Transverse colon (tissue), 4 donors: ENCODE measurements at regions not wholly inside any gene's neighbourhood (a gene's known extent, or its start where the extent isn't known, plus 50 kb on each side); places are given as distances from the start of the nearest gene placed in this dataset.
"Not testable (repeated sequence)": the region's sequence is repeated elsewhere in the genome, so short reads cannot be mapped to it uniquely, and the experiment has no call there.

Source experiments
- DNase-seq: peaks from one replicate; pipeline ENCODE4 v3.0.0-alpha.2; 2019
- H3K27ac ChIP-seq, 4 donors: fragments of 200-600 bp; sonication (generic); 2 replicates each; pipeline ENCODE4 v1.5.1; 2016 to 2018; ENCODE audit warnings: inconsistent platforms in 4 of 4
- H3K27me3 ChIP-seq: fragments of 200-600 bp; sonication (generic); 2 replicates; pipeline ENCODE4 v1.5.1; 2017; ENCODE audit warnings: inconsistent platforms
- H3K36me3 ChIP-seq, 4 donors: fragments of 200-600 bp; sonication (generic); 2 replicates each; pipeline ENCODE4 v1.5.1; 2017 to 2019; ENCODE audit warnings: inconsistent platforms in 4 of 4
- H3K4me1 ChIP-seq, 4 donors: fragments of 200-600 bp; sonication (generic); 2 replicates each; pipeline ENCODE4 v1.5.1; 2017 to 2020; ENCODE audit warnings: inconsistent platforms in 4 of 4
- H3K4me3 ChIP-seq, 4 donors: fragments of 200-600 bp; sonication (generic); 1 replicate in 1 of 4; 2 replicates in 3 of 4; pipeline versions ENCODE4 v1.5.1 to v1.6.1; 2017 to 2019; ENCODE audit warnings: inconsistent platforms in 4 of 4
- H3K9me3 ChIP-seq, 2 donors: fragments of 200-600 bp; sonication (generic); 2 replicates each; pipeline ENCODE4 v1.5.1; 2017 to 2019; ENCODE audit warnings: inconsistent platforms in 2 of 2
- EP300 ChIP-seq: sonication (generic); formaldehyde crosslinking; IDR thresholded peaks from one replicate; pipeline ENCODE4 v1.6.1; 2017; ENCODE audit warnings: antibody characterized with exemption, low read depth
- POLR2A ChIP-seq: fragments of 450-650 bp; IDR thresholded peaks from one replicate; pipeline ENCODE4 v1.6.1; 2016; ENCODE audit warnings: antibody characterized with exemption, mild to moderate bottlenecking, moderate library complexity
- POLR2AphosphoS5 ChIP-seq, 3 donors: sonication (generic); formaldehyde crosslinking; IDR thresholded peaks; one replicate each; pipeline ENCODE4 v1.6.1; 2016; ENCODE audit warnings: antibody characterized with exemption in 3 of 3
- WGBS, 2 donors: methylation state at CpG; one replicate each; pipeline ENCODE4 v1.1.5; 2018; ENCODE audit warnings: low coverage in 1 of 2; 5-methylcytosine and 5-hydroxymethylcytosine counted together
- in situ Hi-C, 4 donors: fragments of 200-750 bp; cut with MboI; loops; one replicate each; pipeline versions ENCODE4 v1.15.0 to v1.15.1; 2017; ENCODE audit warnings: low sequenced_read_pairs in 3 of 4, low pct_ligation_motif_present in 1 of 4, low pct_unique_long_range_greater_than_20kb in 1 of 4
- intact Hi-C: fragments of 100-400 bp; cut with DNase I; formaldehyde crosslinking; loops from one replicate; pipeline ENCODE4 v1.15.1; 2023; ENCODE audit warnings: low total_unique reads
- TF ChIP-seq, protein P1 (sequence below), 5 experiments: fragments of 200-600 bp in 3 of 5; fragments of 450-650 bp in 2 of 5; sonication (generic) in 3 of 5; IDR thresholded peaks; 1 replicate in 2 of 5; 2 replicates in 3 of 5; pipeline ENCODE4 v1.5.1; 2016 to 2017; ENCODE audit warnings: antibody characterized with exemption in 5 of 5, inconsistent platforms in 3 of 5, mild to moderate bottlenecking in 2 of 5, moderate library complexity in 1 of 5

DNA sequence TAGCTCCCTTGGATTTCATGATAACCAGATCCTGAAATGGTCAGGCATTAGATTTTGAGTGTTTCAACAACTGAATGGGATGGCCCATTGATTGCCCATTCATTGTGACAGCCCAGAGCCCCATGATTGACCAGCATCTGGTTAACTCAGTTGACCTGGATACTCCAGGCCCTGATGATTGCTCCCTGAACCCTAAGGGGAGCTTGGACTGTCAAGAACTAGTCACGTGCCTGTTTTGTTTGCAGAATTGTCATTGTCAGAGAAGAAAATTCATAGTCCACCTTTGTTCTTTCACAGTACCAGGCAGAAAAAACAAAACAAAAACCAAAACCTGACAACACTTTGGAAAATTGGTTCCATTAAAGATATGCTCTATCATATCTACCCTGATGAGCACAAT is 241.3 kb upstream of the ONECUT1 start:
- Histone ChIP-seq H3K4me1 (no peaks in the 10 kb centered on the region), H3K36me3 (no peaks in the 10 kb centered on the region), H3K27ac (no peak overlapping the region), H3K9me3 (no peaks in the 10 kb centered on the region), H3K4me3 (no peak overlapping the region), H3K27me3 (no peaks in the 10 kb centered on the region)
- no peak for DNase-seq
- intact Hi-C loops (no loop called here), in situ Hi-C loops (no loop called here)
- TF ChIP-seq, protein P1, sequence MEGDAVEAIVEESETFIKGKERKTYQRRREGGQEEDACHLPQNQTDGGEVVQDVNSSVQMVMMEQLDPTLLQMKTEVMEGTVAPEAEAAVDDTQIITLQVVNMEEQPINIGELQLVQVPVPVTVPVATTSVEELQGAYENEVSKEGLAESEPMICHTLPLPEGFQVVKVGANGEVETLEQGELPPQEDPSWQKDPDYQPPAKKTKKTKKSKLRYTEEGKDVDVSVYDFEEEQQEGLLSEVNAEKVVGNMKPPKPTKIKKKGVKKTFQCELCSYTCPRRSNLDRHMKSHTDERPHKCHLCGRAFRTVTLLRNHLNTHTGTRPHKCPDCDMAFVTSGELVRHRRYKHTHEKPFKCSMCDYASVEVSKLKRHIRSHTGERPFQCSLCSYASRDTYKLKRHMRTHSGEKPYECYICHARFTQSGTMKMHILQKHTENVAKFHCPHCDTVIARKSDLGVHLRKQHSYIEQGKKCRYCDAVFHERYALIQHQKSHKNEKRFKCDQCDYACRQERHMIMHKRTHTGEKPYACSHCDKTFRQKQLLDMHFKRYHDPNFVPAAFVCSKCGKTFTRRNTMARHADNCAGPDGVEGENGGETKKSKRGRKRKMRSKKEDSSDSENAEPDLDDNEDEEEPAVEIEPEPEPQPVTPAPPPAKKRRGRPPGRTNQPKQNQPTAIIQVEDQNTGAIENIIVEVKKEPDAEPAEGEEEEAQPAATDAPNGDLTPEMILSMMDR (IDR thresholded peaks at IDR 0.05) = no peak
- TF ChIP-seq POLR2A (no peak), EP300 (no peak), POLR2AphosphoS5 (IDR thresholded peaks at IDR 0.05) (no peak)
- 22% methylated on average over 1 of the region's 1 CpG; no CpG with 5 or more reads in 1 of the 2 donors for WGBS, 2 donors

DNA sequence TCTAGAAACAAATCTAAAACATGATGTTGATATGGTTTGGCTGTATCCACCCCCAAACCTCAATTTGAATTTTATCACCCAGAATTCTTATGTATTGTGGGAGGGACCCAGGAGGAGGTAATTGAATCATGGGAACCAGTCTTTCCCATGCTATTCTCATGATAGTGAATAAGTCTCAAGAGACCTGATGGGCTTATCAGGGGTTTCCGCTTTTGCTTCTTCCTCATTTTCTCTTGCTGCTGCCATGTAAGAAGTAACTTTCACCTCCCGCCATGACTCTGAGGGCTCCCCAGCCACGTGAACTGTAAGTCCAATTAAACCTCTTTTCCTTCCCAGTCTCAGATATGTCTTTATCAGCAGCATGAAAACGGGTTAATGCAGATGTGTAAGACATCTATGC is 232.7 kb upstream of the ONECUT1 start:
- TF ChIP-seq POLR2A (no peak), EP300 (no peak), POLR2AphosphoS5 (IDR thresholded peaks at IDR 0.05) (no peak)
- TF ChIP-seq, protein P1 (IDR thresholded peaks at IDR 0.05) = no peak
- 60 to 74% methylated on average over 3 to 4 of the region's 4 CpGs for WGBS, 2 donors
- H3K36me3 ChIP-seq = no peaks in the 10 kb centered on the region
- H3K4me3 ChIP-seq = no peak overlapping the region
- no peaks in the 10 kb centered on the region for H3K9me3 ChIP-seq
- no peak overlapping the region for H3K27ac ChIP-seq
- intact Hi-C loops (no loop called here), in situ Hi-C loops (no loop called here)
- no peak for DNase-seq
- H3K27me3 ChIP-seq = no peaks in the 10 kb centered on the region
- H3K4me1 ChIP-seq = no peaks in the 10 kb centered on the region

DNA sequence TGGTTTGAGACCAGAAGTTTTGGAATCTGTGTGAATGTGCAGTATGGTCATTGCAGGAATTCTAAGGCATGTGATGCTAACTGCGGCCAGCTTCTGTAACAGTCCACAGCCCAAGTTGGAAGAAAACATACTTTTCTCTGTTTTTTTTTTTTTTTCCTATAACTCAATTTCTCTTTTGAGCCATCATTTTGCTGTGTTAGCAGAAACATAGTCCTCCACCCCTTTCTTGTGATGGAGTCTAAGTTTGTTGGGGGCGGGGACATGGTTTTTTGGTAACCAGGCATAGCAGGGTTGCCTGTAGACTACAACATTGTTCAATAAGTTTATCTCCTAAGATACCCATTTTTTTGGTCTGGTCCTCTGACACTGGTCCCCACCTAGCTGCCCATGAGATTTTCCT is 223.2 kb upstream of the ONECUT1 start:
- 83 to 92% methylated on average over 1 to 2 of the region's 2 CpGs for WGBS, 2 donors
- TF ChIP-seq, protein P1 (IDR thresholded peaks at IDR 0.05) = no peak
- TF ChIP-seq POLR2A (no peak), EP300 (no peak), POLR2AphosphoS5 (IDR thresholded peaks at IDR 0.05) (no peak)
- DNase-seq = no peak
- intact Hi-C loops (no loop called here), in situ Hi-C loops (no loop called here)
- Histone ChIP-seq H3K36me3 (no peaks in the 10 kb centered on the region), H3K9me3 (no peaks in the 10 kb centered on the region), H3K4me3 (no peak overlapping the region), H3K27ac (no peak overlapping the region), H3K27me3 (no peaks in the 10 kb centered on the region), H3K4me1 (no peaks in the 10 kb centered on the region)

DNA sequence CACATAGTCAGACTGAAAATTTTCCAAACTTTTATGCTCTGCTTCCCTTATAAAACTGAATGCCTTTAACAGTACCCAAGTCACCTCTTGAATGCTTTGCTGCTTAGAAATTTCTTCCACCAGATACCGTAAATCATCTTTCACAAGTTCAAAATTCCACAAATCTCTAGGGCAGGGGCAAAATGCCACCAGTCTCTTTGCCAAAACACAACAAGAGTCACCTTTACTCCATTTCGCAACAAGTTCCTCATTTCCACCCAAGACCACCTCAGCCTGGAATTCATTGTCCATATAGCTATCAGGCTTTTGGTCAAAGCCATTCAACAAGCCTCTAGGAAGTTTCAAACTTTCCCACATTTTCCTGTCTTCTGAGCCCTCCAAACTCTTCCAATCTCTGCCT is 221.6 kb upstream of the ONECUT1 start:
- H3K27ac ChIP-seq, H3K9me3 ChIP-seq, H3K36me3 ChIP-seq, intact Hi-C loops, H3K27me3 ChIP-seq, in situ Hi-C loops, H3K4me1 ChIP-seq, H3K4me3 ChIP-seq, DNase-seq: not testable (repeated sequence)
- WGBS, 2 donors = 89 to 100% methylated on average over 1 to 2 of the region's 2 CpGs

DNA sequence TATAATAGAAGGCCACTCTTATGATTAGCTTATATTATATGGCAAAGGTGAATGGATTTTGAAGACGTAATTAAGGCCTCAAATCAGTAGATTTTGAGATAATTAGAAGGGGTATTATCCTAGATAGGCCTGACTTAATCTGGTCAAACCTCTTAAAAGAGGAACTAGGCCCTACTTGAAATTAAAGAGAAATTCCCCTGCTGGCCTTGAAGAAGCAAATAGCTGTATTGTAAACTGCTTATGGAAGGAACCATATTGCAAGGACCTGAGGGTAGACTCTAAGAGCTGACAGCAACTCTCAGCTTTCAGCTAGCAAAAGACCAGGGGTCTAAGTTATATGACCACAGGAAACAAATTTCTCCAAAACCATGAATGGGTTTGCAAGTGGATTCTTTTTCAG is 219.0 kb upstream of the ONECUT1 start:
- H3K4me1 ChIP-seq = no peaks in the 10 kb centered on the region
- H3K36me3 ChIP-seq = no peaks in the 10 kb centered on the region
- 17 to 68% methylated on average over 1 of the region's 1 CpG for WGBS, 2 donors
- DNase-seq = no peak
- TF ChIP-seq POLR2AphosphoS5 (IDR thresholded peaks at IDR 0.05) = no peak
- no peak for TF ChIP-seq POLR2A
- no peaks in the 10 kb centered on the region for H3K9me3 ChIP-seq
- no peak overlapping the region for H3K4me3 ChIP-seq
- H3K27me3 ChIP-seq = no peaks in the 10 kb centered on the region
- in situ Hi-C loops = no loop called here
- intact Hi-C loops = no loop called here
- H3K27ac ChIP-seq = no peak overlapping the region
